Mesendoderm (in vitro differentiated cells): ENCODE measurements at regions not wholly inside any gene's neighbourhood (a gene's known extent, or its start where the extent isn't known, plus 50 kb on each side); places are given as distances from the start of the nearest gene placed in this dataset.
"Not testable (repeated sequence)": the region's sequence is repeated elsewhere in the genome, so short reads cannot be mapped to it uniquely, and the experiment has no call there.

ENCODE experiments used
- DNase-seq: peaks from one replicate; pipeline ENCODE4 v3.0.0; 2013
- H2AK5ac ChIP-seq: 2 replicates; pipeline ENCODE4 v1.6.1; 2013; ENCODE audit warnings: low read length, inconsistent platforms
- H2BK120ac ChIP-seq: 2 replicates; pipeline ENCODE4 v1.6.1; 2013; ENCODE audit warnings: low read depth, mild to moderate bottlenecking, low read length, moderate library complexity, mixed read lengths
- H2BK15ac ChIP-seq: replicated peaks from 2 replicates; pipeline ENCODE4 v1.6.1; 2013; ENCODE audit warnings: low read depth, mild to moderate bottlenecking, moderate library complexity
- H2BK5ac ChIP-seq: 2 replicates; pipeline ENCODE4 v1.6.1; 2013; ENCODE audit warnings: low read length, inconsistent platforms
- H3K18ac ChIP-seq: 2 replicates; pipeline ENCODE4 v1.6.1; 2013; ENCODE audit warnings: mild to moderate bottlenecking, low read length, mixed read lengths
- H3K23ac ChIP-seq: one replicate; pipeline ENCODE4 v1.6.1; 2013; ENCODE audit warnings: low read length
- H3K27ac ChIP-seq: 2 replicates; pipeline ENCODE4 v1.5.1; 2013; ENCODE audit warnings: low read depth, mild to moderate bottlenecking, inconsistent platforms, low read length, moderate library complexity
- H3K27me3 ChIP-seq: 2 replicates; pipeline ENCODE4 v1.6.1; 2013; ENCODE audit warnings: low read length, control low read depth, mild to moderate bottlenecking, inconsistent platforms; ENCODE audit not compliant: insufficient read depth, poor library complexity
- H3K36me3 ChIP-seq: 2 replicates; pipeline ENCODE4 v1.6.1; 2013; ENCODE audit warnings: low read length, inconsistent platforms; ENCODE audit not compliant: control insufficient read depth, insufficient read depth
- H3K4ac ChIP-seq: one replicate; pipeline ENCODE4 v1.6.1; 2013; ENCODE audit warnings: low read depth, mild to moderate bottlenecking, low read length, moderate library complexity
- H3K4me1 ChIP-seq: 2 replicates; pipeline ENCODE4 v1.6.1; 2013; ENCODE audit warnings: low read depth, low read length, inconsistent platforms; ENCODE audit not compliant: control insufficient read depth
- H3K4me2 ChIP-seq: 2 replicates; pipeline ENCODE4 v1.6.1; 2013; ENCODE audit warnings: low read length
- H3K4me3 ChIP-seq: 2 replicates; pipeline ENCODE4 v1.5.1; 2013; ENCODE audit warnings: mild to moderate bottlenecking, low read length
- H3K56ac ChIP-seq: one replicate; pipeline ENCODE4 v1.6.1; 2013; ENCODE audit warnings: low read length
- H3K79me1 ChIP-seq: 2 replicates; pipeline ENCODE4 v1.6.1; 2013; ENCODE audit warnings: low read length, inconsistent platforms
- H3K79me2 ChIP-seq: 2 replicates; pipeline ENCODE4 v1.6.1; 2013; ENCODE audit warnings: mild to moderate bottlenecking, low read length; ENCODE audit not compliant: control insufficient read depth, insufficient read depth
- H3K9ac ChIP-seq: 2 replicates; pipeline ENCODE4 v1.6.1; 2013; ENCODE audit warnings: low read length, inconsistent platforms
- H4K5ac ChIP-seq: one replicate; pipeline ENCODE4 v1.6.1; 2013; ENCODE audit warnings: low read length
- H4K8ac ChIP-seq: one replicate; pipeline ENCODE4 v1.6.1; 2013; ENCODE audit warnings: low read depth, mild to moderate bottlenecking, control low read depth, low read length, moderate library complexity
- WGBS: extraction: QIAGEN DNeasy Blood & Tissue Kit; methylation state at CpG from one replicate; pipeline ENCODE4 v1.1.7; 2013; ENCODE audit warnings: low lambda C conversion rate, missing lambda C conversion rate; ENCODE audit not compliant: insufficient coverage; ENCODE audit errors: extremely low coverage; 5-methylcytosine and 5-hydroxymethylcytosine counted together

DNA sequence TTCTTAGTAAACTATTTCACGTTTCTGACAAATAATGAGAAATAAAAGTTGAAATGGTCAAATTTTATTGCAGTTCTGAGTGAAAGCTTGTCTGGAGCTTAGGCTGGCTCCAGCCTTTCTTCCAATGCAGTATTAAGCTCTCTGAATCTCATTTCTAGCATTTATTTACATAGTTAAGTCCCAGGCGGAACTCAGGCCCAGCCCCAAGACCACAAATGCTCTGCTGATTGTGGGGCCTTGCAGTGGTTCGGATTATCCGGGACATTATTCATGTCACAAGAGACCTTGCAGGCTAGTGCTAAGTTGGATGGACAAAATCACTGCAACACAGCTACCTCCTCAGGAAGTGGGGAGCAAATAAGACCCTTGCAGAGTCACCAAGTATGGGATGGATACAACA is 2009.3 kb upstream of the CELF4 start:
- Histone ChIP-seq H3K18ac (no peak overlapping the region), H4K5ac (no peak overlapping the region), H3K9ac (no peak overlapping the region), H3K36me3 (no peaks in the 10 kb centered on the region), H2BK5ac (no peak overlapping the region), H2AK5ac (no peak overlapping the region), H4K8ac (no peak overlapping the region), H3K27me3 (no peaks in the 10 kb centered on the region), H3K4me1 (peaks cover 4% of the 10 kb centered on the region), H3K56ac (no peak overlapping the region), H2BK120ac (no peak overlapping the region), H3K4me2 (no peak overlapping the region), H3K4ac (no peak overlapping the region), H3K79me2 (no peaks in the 10 kb centered on the region), H2BK15ac (no peak overlapping the region), H3K79me1 (no peaks in the 10 kb centered on the region), H3K27ac (no peak overlapping the region), H3K4me3 (no peak overlapping the region), H3K23ac (no peak overlapping the region)
- WGBS = no CpG with 5 or more reads among the region's 4 CpGs
- DNase-seq = no peak

DNA sequence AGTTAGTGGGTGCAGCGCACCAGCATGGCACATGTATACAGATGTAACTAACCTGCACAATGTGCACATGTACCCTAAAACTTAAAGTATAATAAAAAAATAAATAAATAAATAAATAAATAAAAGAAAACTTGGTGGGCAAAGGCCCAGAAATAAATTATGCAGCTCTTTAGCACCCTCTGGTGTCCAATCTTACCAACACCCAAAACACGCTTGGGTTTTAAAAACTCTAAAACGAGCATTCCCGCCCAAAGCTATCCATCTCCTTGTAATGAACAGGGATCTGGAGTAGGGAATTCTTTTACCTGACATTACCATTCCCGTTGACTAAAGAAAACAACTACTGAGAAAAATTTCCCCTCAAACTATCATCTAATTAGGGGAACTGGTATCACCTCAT is 2005.9 kb upstream of the CELF4 start:
- H3K79me1 ChIP-seq = no peaks in the 10 kb centered on the region
- no peaks in the 10 kb centered on the region for H3K4me1 ChIP-seq
- H3K23ac ChIP-seq = no peak overlapping the region
- no peak overlapping the region for H3K9ac ChIP-seq
- no peak overlapping the region for H4K8ac ChIP-seq
- H3K4me2 ChIP-seq = no peak overlapping the region
- no peak overlapping the region for H4K5ac ChIP-seq
- no peak overlapping the region for H2AK5ac ChIP-seq
- no CpG with 5 or more reads among the region's 5 CpGs for WGBS
- no peak overlapping the region for H3K27ac ChIP-seq
- peak; percentile 44 for DNase-seq
- H3K27me3 ChIP-seq = no peaks in the 10 kb centered on the region
- no peak overlapping the region for H3K56ac ChIP-seq
- H2BK120ac ChIP-seq = no peak overlapping the region
- no peaks in the 10 kb centered on the region for H3K36me3 ChIP-seq
- no peak overlapping the region for H2BK5ac ChIP-seq
- no peak overlapping the region for H3K4ac ChIP-seq
- no peaks in the 10 kb centered on the region for H3K79me2 ChIP-seq
- no peak overlapping the region for H2BK15ac ChIP-seq
- H3K4me3 ChIP-seq = no peak overlapping the region
- H3K18ac ChIP-seq = no peak overlapping the region

DNA sequence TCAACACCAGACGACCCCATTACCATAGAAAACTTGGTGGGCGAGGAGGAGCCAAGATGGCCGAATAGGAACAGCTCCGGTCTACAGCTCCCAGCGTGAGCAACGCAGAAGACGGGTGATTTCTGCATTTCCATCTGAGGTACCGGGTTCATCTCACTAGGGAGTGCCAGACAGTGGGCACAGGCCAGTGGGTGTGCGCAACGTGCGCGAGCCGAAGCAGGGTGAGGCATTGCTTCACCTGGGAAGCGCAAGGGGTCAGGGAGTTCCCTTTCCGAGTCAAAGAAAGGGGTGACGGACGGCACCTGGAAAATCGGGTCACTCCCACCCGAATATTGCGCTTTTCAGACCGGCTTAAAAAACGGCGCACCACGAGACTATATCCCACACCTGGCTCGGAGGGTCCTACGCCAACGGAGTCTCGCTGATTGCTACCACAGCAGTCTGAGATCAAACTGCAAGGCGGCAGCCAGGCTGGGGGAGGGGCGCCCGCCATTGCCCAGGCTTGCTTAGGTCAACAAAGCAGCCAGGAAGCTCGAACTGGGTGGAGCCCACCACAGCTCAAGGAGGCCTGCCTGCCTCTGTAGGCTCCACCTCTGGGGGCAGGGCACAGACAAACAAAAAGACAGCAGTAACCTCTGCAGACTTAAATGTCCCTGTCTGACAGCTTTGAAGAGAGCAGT is 2000.1 kb upstream of the CELF4 start:
- not testable (repeated sequence) for H3K79me2 ChIP-seq, H3K4me1 ChIP-seq, H3K27me3 ChIP-seq, H3K79me1 ChIP-seq, H3K18ac ChIP-seq, H3K4me2 ChIP-seq, H2AK5ac ChIP-seq, H3K23ac ChIP-seq, H3K36me3 ChIP-seq, H3K56ac ChIP-seq, H4K8ac ChIP-seq, H3K4ac ChIP-seq, H2BK120ac ChIP-seq, H2BK5ac ChIP-seq, H3K27ac ChIP-seq, H3K4me3 ChIP-seq, H2BK15ac ChIP-seq, H3K9ac ChIP-seq, H4K5ac ChIP-seq, DNase-seq
- no CpG with 5 or more reads among the region's 32 CpGs for WGBS

DNA sequence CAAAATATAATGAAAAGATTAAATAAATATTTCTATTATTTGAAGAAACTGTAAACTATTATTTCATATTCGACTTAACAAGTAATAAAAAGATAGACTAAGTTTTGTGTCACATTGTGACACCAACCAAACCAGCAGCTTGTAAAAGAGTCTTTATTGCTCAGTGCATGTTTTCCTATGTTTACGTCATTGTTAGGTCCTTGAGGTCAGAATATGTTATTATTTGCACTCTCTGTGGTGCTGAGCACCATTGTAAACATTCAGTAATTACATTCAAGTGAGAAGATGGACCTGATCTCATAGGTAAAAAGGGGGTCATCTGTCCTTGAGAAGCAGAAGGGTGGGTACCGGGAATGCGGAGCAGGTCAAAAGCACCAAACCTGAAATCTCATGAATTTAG is 1999.1 kb upstream of the CELF4 start:
- Histone ChIP-seq H4K8ac (no peak overlapping the region), H3K18ac (no peak overlapping the region), H4K5ac (no peak overlapping the region), H2BK5ac (no peak overlapping the region), H2BK120ac (no peak overlapping the region), H3K4ac (no peak overlapping the region), H3K79me2 (no peaks in the 10 kb centered on the region), H3K27me3 (no peaks in the 10 kb centered on the region), H3K23ac (no peak overlapping the region), H3K79me1 (no peaks in the 10 kb centered on the region), H2BK15ac (no peak overlapping the region), H2AK5ac (no peak overlapping the region), H3K56ac (no peak overlapping the region), H3K36me3 (no peaks in the 10 kb centered on the region), H3K27ac (no peak overlapping the region), H3K4me2 (no peak overlapping the region), H3K4me1 (no peaks in the 10 kb centered on the region), H3K4me3 (no peak overlapping the region), H3K9ac (no peak overlapping the region)
- no CpG with 5 or more reads among the region's 4 CpGs for WGBS
- DNase-seq = no peak

DNA sequence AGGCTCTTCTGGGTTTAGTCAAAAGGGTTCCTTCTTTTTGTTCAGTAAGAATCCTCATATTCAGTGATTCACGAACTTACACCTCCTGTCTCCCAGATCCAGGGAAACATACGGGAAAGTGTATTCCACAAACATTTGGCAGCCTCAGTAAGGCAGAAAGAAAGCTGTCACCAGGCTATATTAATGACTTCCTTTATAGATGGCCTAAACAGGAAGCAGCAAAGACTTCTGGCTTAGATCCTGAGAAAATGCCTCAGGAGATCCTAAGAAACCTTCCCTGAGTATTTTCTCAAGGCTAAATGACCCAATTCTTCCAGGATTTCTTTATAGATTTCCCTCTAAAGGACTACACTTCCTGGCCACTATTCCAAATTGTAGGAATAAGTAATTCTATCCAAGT is 1995.5 kb upstream of the CELF4 start:
- H2BK5ac ChIP-seq = no peak overlapping the region
- H3K36me3 ChIP-seq = no peaks in the 10 kb centered on the region
- H2BK120ac ChIP-seq = no peak overlapping the region
- H2AK5ac ChIP-seq = no peak overlapping the region
- no peaks in the 10 kb centered on the region for H3K79me1 ChIP-seq
- no peaks in the 10 kb centered on the region for H3K27me3 ChIP-seq
- no peak overlapping the region for H2BK15ac ChIP-seq
- DNase-seq = no peak
- H4K5ac ChIP-seq = no peak overlapping the region
- no peak overlapping the region for H3K4ac ChIP-seq
- WGBS = no CpG with 5 or more reads among the region's 2 CpGs
- no peak overlapping the region for H3K23ac ChIP-seq
- H3K56ac ChIP-seq = no peak overlapping the region
- no peak overlapping the region for H3K27ac ChIP-seq
- no peak overlapping the region for H3K4me3 ChIP-seq
- no peak overlapping the region for H3K4me2 ChIP-seq
- no peaks in the 10 kb centered on the region for H3K4me1 ChIP-seq
- H3K9ac ChIP-seq = no peak overlapping the region
- H4K8ac ChIP-seq = no peak overlapping the region
- no peak overlapping the region for H3K18ac ChIP-seq
- no peaks in the 10 kb centered on the region for H3K79me2 ChIP-seq

DNA sequence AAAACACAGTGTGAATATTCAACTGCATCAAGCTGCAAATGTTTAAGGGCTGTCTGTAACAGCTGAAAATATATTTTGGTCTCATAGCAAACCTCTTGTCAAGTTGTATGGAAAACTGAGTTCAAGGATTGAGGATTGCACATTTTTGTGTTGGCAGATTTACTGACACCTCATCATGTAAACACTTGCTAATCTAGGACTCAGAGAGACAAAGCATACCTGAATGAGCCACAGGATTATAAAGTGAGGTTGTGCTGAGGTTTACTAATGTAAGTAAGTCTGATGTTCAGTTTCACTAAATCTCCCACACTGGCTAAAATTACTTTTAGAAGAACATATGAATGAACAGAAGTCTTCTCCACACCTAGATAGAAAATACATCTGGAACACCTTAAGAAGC is 1993.1 kb upstream of the CELF4 start:
- Histone ChIP-seq H3K23ac (no peak overlapping the region), H3K4me2 (no peak overlapping the region), H3K27me3 (no peaks in the 10 kb centered on the region), H3K56ac (no peak overlapping the region), H3K4me1 (no peaks in the 10 kb centered on the region), H2BK5ac (no peak overlapping the region), H2AK5ac (no peak overlapping the region), H2BK120ac (no peak overlapping the region), H3K79me1 (no peaks in the 10 kb centered on the region), H4K5ac (no peak overlapping the region), H3K27ac (no peak overlapping the region), H3K4ac (no peak overlapping the region), H4K8ac (no peak overlapping the region), H3K4me3 (no peak overlapping the region), H3K9ac (no peak overlapping the region), H3K18ac (no peak overlapping the region), H3K36me3 (no peaks in the 10 kb centered on the region), H2BK15ac (no peak overlapping the region), H3K79me2 (no peaks in the 10 kb centered on the region)
- DNase-seq = no peak
